Ovary (tissue), 7 donors: ENCODE measurements at regions not wholly inside any gene's neighbourhood (a gene's known extent, or its start where the extent isn't known, plus 50 kb on each side); places are given as distances from the start of the nearest gene placed in this dataset.
"Not testable (repeated sequence)": the region's sequence is repeated elsewhere in the genome, so short reads cannot be mapped to it uniquely, and the experiment has no call there.

Experiments
- DNase-seq, 5 donors: peaks; one replicate each; pipeline ENCODE4 v3.0.0-alpha.2; 2019 to 2020
- H3K27ac ChIP-seq, 2 donors: fragments of 200-600 bp; one replicate each; pipeline versions ENCODE4 v1.5.1 to v1.8.0; 2019 to 2022
- H3K27me3 ChIP-seq: fragments of 200-600 bp; one replicate; pipeline ENCODE4 v1.8.0; 2022
- H3K36me3 ChIP-seq: fragments of 200-600 bp; sonication (generic); one replicate; pipeline ENCODE4 v1.5.1; 2019
- H3K4me1 ChIP-seq: one replicate; pipeline ENCODE4 v1.8.1; 2013; ENCODE audit warnings: mild to moderate bottlenecking, moderate library complexity; ENCODE audit not compliant: insufficient read depth
- H3K4me3 ChIP-seq: fragments of 200-600 bp; sonication (generic); one replicate; pipeline ENCODE4 v1.5.1; 2017
- H3K9me3 ChIP-seq, 2 donors: fragments of 200-600 bp in 1 of 2; sonication (generic) in 1 of 2; one replicate each; pipeline versions ENCODE4 v1.5.1 to v1.8.1; 2013 to 2019; ENCODE audit warnings: mild to moderate bottlenecking in 1 of 2, moderate library complexity in 1 of 2
- EP300 ChIP-seq: sonication (generic); formaldehyde crosslinking; IDR thresholded peaks from one replicate; pipeline ENCODE4 v1.6.1; 2017; ENCODE audit warnings: antibody characterized with exemption
- POLR2A ChIP-seq: fragments of 450-650 bp; IDR thresholded peaks from one replicate; pipeline ENCODE4 v1.6.1; 2017; ENCODE audit warnings: antibody characterized with exemption, mild to moderate bottlenecking, moderate library complexity
- WGBS, 3 donors: extraction: QIAGEN DNeasy Blood & Tissue Kit in 1 of 3; methylation state at CpG; one replicate each; pipeline versions ENCODE4 v1.1.5 to v1.1.7; 2013 to 2017; 5-methylcytosine and 5-hydroxymethylcytosine counted together
- intact Hi-C, 4 donors: fragments of 100-400 bp; cut with DNase I; formaldehyde crosslinking; loops; one replicate each; pipeline versions ENCODE4 v1.11.0 to v1.15.1; 2022 to 2023
- TF ChIP-seq, protein P1 (sequence below), 3 donors: fragments of 450-650 bp in 2 of 3; fragments of 200-600 bp in 1 of 3; IDR thresholded peaks; one replicate each; pipeline versions ENCODE4 v1.5.1 to v1.8.0; 2016 to 2022; ENCODE audit warnings: antibody characterized with exemption in 3 of 3, mild to moderate bottlenecking in 1 of 3
- donor health status: DM: no; HTN: no; CAD: no; lungs with moderate emphysema.
- donor health status: DM: no; HTN: no; CAD: no.
- donor health status: Bipolar disorder and iron deficiency.
- donor health status: DM: no; HTN: no; CAD: no.
- donor health status: DM: yes; HTN: yes; CAD: no.

DNA sequence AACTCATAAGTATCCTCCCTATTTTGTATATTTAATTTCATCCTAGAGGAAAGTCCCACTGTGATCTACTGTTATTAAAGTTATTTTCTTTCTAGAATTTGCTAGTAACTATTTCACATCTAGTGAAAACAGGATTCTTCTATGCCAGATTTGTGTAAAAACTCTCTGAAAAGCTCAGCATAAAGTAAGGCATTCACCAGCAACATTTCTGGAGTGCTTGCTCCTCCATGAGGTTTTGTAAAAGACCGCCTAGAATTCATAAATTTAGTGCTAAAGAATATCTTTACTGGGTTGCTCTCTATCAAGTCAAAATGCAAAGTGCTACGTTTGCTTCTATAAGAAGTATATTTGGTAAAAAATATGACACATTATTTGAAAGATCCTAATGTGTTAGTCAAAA is 173.5 kb upstream of the IRAK1BP1 start:
- TF ChIP-seq EP300 (no peak), POLR2A (no peak)
- TF ChIP-seq, protein P1, sequence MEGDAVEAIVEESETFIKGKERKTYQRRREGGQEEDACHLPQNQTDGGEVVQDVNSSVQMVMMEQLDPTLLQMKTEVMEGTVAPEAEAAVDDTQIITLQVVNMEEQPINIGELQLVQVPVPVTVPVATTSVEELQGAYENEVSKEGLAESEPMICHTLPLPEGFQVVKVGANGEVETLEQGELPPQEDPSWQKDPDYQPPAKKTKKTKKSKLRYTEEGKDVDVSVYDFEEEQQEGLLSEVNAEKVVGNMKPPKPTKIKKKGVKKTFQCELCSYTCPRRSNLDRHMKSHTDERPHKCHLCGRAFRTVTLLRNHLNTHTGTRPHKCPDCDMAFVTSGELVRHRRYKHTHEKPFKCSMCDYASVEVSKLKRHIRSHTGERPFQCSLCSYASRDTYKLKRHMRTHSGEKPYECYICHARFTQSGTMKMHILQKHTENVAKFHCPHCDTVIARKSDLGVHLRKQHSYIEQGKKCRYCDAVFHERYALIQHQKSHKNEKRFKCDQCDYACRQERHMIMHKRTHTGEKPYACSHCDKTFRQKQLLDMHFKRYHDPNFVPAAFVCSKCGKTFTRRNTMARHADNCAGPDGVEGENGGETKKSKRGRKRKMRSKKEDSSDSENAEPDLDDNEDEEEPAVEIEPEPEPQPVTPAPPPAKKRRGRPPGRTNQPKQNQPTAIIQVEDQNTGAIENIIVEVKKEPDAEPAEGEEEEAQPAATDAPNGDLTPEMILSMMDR (IDR thresholded peaks at IDR 0.05), result no peak
- Histone ChIP-seq H3K4me3 (no peak overlapping the region), H3K27me3 (no peaks in the 10 kb centered on the region), H3K27ac (no peak overlapping the region), H3K36me3 (no peaks in the 10 kb centered on the region), H3K9me3 (peaks cover 0 to 3% of the 10 kb centered on the region in 2 donors), H3K4me1 (no peaks in the 10 kb centered on the region)
- intact Hi-C loops, result no loop called here
- no peak for DNase-seq
- WGBS, 3 donors, result 52 to 63% (median 53%) methylated on average over 2 of the region's 2 CpGs

DNA sequence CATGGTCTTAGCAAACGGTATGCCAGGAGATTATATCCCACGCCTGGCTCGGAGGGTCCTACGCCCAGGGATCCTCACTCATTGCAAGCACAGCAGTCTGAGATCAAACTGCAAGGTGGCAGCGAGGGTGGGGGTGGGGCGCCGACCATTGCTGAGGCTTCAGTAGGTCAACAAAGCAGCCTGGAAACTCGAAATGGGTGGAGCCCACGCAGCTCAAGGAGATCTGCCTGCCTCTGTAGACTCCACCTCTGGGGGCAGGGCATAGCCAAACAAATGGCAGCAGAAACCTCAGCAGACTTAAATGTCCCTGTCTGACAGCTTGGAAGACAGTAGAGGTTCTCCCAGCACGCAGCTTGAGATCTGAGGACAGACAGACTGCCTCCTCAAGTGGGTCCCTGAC is 172.7 kb upstream of the IRAK1BP1 start:
- 83 to 86% (median 85%) methylated on average over 9 to 10 of the region's 10 CpGs for WGBS, 3 donors
- intact Hi-C loops, result not testable (repeated sequence)

DNA sequence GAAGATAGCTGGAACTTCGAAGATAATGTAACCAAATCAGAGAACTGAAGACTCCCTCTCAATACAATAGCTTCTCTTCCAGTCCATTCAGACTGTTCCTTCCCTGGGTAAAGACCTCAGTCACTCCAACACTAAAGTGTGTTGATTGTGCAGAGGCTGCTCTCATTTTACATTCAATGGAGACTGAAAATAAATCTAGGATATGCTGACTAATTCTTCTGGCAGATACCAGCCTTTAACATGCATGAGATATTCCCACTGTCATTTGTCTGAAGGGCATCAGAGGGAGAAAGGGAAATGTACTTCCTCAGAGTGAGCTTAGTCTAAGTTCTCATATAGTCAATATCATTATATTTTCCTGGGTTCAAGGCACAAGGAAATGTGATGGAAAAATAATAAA is 166.4 kb upstream of the IRAK1BP1 start:
- no peaks in the 10 kb centered on the region for H3K9me3 ChIP-seq
- DNase-seq, result no peak
- no peaks in the 10 kb centered on the region for H3K36me3 ChIP-seq
- peaks cover 1% of the 10 kb centered on the region for H3K4me1 ChIP-seq
- intact Hi-C loops, result no loop called here
- 67 to 81% (median 69%) methylated on average over 1 of the region's 1 CpG for WGBS, 3 donors
- no peaks in the 10 kb centered on the region for H3K27me3 ChIP-seq
- no peak for TF ChIP-seq EP300
- TF ChIP-seq, protein P1 (IDR thresholded peaks at IDR 0.05), result no peak
- TF ChIP-seq POLR2A, result no peak
- H3K4me3 ChIP-seq, result no peak overlapping the region
- H3K27ac ChIP-seq, result no peak overlapping the region

More for the DNA sequence above, 172.7 kb upstream of the IRAK1BP1 start:
- not testable (repeated sequence) for H3K4me1 ChIP-seq, H3K4me3 ChIP-seq, H3K27me3 ChIP-seq, H3K27ac ChIP-seq, H3K36me3 ChIP-seq, H3K9me3 ChIP-seq, DNase-seq

DNA sequence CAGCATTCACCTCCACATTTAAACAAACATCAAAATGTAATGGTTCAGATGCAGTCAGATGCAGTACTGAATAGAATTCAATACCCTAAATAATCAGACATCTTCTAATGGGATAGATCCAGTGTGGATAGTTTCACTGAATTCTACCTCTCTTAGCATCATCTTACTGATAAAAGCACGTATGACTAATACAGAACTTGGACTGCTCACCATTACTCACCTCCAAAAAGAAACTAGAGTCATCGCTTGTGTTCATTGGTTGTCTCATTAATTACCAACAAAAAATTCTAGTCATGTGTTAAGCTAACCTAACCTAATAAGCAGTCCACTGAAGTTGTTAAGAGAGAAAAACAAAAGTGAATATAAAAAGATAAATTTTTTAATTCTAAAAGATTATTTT is 165.9 kb upstream of the IRAK1BP1 start:
- H3K27ac ChIP-seq, result no peak overlapping the region
- H3K36me3 ChIP-seq, result no peaks in the 10 kb centered on the region
- no peak overlapping the region for H3K4me3 ChIP-seq
- whole genome bisulfite sequencing, 3 donors, result 56 to 82% (median 76%) methylated on average over 2 of the region's 2 CpGs
- no peaks in the 10 kb centered on the region for H3K9me3 ChIP-seq
- peaks cover 1% of the 10 kb centered on the region for H3K4me1 ChIP-seq
- no peaks in the 10 kb centered on the region for H3K27me3 ChIP-seq
- no peak for DNase-seq
- TF ChIP-seq POLR2A (no peak), EP300 (no peak)
- TF ChIP-seq, protein P1 (IDR thresholded peaks at IDR 0.05), result no peak
- intact Hi-C loops, result no loop called here

DNA sequence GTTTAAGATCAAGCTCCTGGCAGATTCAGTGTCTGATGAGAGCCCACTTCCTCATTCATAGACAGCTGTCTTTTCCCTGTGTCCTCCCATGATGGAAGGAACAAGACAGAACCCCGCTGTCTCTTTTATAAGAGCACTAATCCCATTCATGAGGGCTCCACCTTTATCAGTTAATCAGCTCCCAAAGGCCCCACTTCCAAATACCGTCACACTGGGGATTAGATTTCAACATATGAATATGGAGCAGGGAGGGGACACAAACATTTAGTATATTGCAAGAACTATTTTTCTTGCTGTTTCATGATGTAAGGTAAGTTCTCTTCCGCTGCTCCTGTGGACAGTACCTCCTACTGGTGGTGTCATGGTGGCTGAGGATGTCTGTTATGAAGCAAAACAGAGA is 158.3 kb upstream of the IRAK1BP1 start:
- WGBS, 3 donors, result 94 to 96% (median 95%) methylated on average over 3 of the region's 3 CpGs
- no peak for DNase-seq
- TF ChIP-seq POLR2A (no peak), EP300 (no peak)
- TF ChIP-seq, protein P1 (IDR thresholded peaks at IDR 0.05), result no peak
- Histone ChIP-seq H3K4me1 (no peaks in the 10 kb centered on the region), H3K4me3 (no peak overlapping the region), H3K27ac (no peak overlapping the region), H3K36me3 (no peaks in the 10 kb centered on the region), H3K27me3 (no peaks in the 10 kb centered on the region), H3K9me3 (no peaks in the 10 kb centered on the region)
- intact Hi-C loops, result no loop called here
